ENCODE measurements at regions not wholly inside any gene's neighbourhood (a gene's known extent, or its start where the extent isn't known, plus 50 kb on each side); places are given as distances from the start of the nearest gene placed in this dataset.

DNA sequence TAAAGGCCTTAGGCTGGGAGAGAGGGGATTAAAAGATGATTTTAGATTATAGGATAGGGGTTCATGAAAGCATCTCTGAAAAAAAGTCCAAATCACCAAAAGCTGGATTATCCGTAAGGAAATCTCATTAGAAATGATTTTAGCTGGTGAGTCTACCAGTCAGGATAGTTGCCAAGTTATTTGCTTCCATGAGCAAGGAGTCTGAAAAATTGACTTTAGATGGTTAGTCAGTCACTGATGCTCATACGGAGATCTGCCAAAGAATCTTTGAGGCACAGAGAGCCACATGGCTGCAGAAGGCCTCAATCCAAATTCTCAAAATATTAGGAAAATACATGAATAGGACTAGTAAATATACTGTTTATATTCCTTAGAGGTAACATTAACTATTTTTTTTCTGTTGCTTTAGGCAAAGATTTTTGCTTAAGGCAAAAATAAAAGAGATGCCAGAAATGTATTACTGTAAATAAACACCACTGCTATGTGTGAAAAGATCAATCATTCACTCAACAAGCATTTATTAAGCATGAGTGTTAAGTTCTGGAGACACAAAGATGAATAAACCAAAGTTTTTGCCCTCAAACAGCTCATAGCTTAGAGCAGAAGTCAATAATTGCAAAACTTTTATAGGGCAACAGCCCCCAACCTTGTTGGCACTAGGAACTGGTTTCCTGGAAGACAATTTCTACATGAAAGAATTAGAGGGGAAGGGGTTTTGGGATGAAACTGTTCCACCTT is 105.2 kb downstream of the BBS10 start:
- Histone ChIP-seq H3K9me3 (ENCODE audit: control insufficient read depth, low read length) (peaks cover 6% of the 10 kb centered on the region), H3K4me1 (ENCODE audit: control insufficient read depth, insufficient read depth, low read length, poor library complexity, severe bottlenecking) (no peaks in the 10 kb centered on the region), H3K27ac (ENCODE audit: low read depth, low read length, severe bottlenecking) (no peak overlapping the region), H3K4me3 (ENCODE audit: extremely low read depth, insufficient read depth, low read length, poor library complexity, severe bottlenecking) (no peak overlapping the region), H3K36me3 (ENCODE audit: control insufficient read depth, insufficient read depth, low read length) (no peaks in the 10 kb centered on the region)
- WGBS, 2 experiments (ENCODE audit: insufficient coverage in 2 of 2): 100% methylated on average over 1 to 2 of the region's 2 CpGs

DNA sequence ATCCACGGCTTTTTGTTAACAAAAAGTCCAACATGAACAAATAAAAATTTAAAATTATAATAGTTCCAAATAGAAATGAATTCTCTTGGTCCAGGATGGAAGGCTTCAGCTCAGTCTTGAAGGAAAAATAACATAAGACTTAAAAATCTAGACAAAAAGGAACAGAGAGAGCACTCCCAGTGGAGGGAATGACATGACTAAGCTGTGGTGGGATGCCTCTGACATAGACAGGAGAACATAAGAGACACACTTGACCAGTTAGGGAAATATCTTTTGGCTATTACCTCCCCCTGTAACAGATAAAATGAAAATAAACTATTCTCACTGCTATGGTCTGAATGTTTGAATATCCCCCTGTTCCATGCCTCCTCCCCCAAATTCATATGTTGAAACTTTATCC is 106.8 kb downstream of the BBS10 start:
- peaks cover 6% of the 10 kb centered on the region for H3K9me3 ChIP-seq (ENCODE audit: control insufficient read depth, low read length)
- no peak overlapping the region for H3K27ac ChIP-seq (ENCODE audit: low read depth, low read length, severe bottlenecking)
- no CpG with 5 or more reads among the region's 1 CpG for WGBS, 2 experiments (ENCODE audit: insufficient coverage in 2 of 2)
- H3K4me1 ChIP-seq (ENCODE audit: control insufficient read depth, insufficient read depth, low read length, poor library complexity, severe bottlenecking): peaks cover 10% of the 10 kb centered on the region
- H3K36me3 ChIP-seq (ENCODE audit: control insufficient read depth, insufficient read depth, low read length): no peaks in the 10 kb centered on the region
- H3K4me3 ChIP-seq (ENCODE audit: extremely low read depth, insufficient read depth, low read length, poor library complexity, severe bottlenecking): no peak overlapping the region

DNA sequence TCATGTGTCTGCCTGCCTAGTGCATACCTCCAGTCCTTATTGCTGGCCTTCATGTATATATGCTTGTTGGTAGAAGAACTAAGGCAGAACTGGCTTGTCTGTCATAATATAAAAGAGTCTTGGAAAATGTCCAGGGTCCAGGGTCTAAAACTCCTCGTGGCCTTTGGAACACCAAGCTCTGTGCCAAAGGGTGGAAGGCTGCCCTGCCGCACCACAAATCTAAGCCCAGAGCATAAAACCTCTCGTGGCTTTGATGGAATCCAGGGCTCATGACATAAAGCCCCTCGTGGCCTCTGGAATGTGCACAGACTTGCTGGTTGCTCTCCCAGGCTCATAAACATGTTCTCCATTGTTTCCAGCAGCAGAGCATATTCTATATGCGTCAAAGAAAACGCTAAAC is 107.9 kb downstream of the BBS10 start:
- 77 to 100% methylated on average over 4 to 6 of the region's 6 CpGs for WGBS, 2 experiments (ENCODE audit: insufficient coverage in 2 of 2)
- no peak overlapping the region for H3K4me3 ChIP-seq (ENCODE audit: extremely low read depth, insufficient read depth, low read length, poor library complexity, severe bottlenecking)
- H3K9me3 ChIP-seq (ENCODE audit: control insufficient read depth, low read length): peaks cover 6% of the 10 kb centered on the region
- no peak overlapping the region for H3K27ac ChIP-seq (ENCODE audit: low read depth, low read length, severe bottlenecking)
- no peaks in the 10 kb centered on the region for H3K36me3 ChIP-seq (ENCODE audit: control insufficient read depth, insufficient read depth, low read length)
- peaks cover 14% of the 10 kb centered on the region for H3K4me1 ChIP-seq (ENCODE audit: control insufficient read depth, insufficient read depth, low read length, poor library complexity, severe bottlenecking)

DNA sequence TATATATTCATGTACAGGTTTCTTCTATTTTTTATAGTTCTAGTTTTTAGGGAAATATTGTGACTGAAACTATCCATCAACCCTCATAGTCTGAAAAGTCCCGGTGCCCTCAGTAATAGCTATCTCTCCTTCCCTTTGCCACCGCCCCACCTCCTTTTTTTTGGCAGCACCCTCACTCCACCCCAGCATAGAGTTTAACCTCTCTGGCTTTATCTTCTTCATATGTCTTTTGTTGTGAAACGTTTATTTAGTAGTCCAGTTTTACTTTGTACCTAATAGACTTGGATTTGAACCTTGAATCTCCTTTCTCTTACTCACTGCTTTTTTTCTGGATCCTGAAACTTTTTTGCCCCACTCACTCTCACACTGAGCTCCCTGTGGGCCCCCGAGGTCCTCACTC is 109.5 kb downstream of the BBS10 start:
- H3K27ac ChIP-seq (ENCODE audit: low read depth, low read length, severe bottlenecking): no peak overlapping the region
- 86 to 93% methylated on average over 1 to 2 of the region's 4 CpGs for WGBS, 2 experiments (ENCODE audit: insufficient coverage in 2 of 2)
- H3K9me3 ChIP-seq (ENCODE audit: control insufficient read depth, low read length): peaks cover 6% of the 10 kb centered on the region
- H3K4me1 ChIP-seq (ENCODE audit: control insufficient read depth, insufficient read depth, low read length, poor library complexity, severe bottlenecking): peaks cover 14% of the 10 kb centered on the region
- no peak overlapping the region for H3K4me3 ChIP-seq (ENCODE audit: extremely low read depth, insufficient read depth, low read length, poor library complexity, severe bottlenecking)
- no peaks in the 10 kb centered on the region for H3K36me3 ChIP-seq (ENCODE audit: control insufficient read depth, insufficient read depth, low read length)

DNA sequence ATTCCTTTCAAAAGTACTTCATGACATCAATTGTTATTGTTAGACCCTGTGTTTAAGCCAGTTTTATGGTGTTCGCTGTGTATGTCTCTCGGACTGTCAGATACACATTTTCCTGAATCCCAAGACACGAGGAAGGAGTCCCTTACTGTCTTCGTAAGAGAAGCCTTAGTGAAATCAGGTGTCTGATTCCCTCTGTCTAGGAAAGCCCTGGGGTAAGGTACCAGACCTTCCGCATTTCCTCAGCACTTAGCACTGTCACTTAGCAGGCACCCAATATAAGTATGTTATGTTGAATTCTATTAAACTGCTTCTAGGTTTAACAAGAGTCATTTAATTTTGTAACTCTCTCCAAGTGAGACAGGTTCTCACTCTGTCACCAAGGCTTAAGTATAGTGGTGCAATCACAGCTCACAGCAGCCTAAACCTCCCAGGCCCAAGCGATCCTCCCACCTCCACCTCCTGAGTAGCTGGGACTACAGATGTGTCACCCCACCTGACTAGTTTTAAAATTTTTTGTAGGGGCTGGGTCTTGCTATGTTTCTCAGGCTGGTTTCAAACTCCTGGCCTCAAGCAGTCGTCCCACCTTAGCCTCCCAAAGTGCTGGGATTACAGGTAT is 111.0 kb downstream of the BBS10 start:
- Histone ChIP-seq H3K9me3 (ENCODE audit: control insufficient read depth, low read length) (peaks cover 6% of the 10 kb centered on the region), H3K4me3 (ENCODE audit: extremely low read depth, insufficient read depth, low read length, poor library complexity, severe bottlenecking) (no peak overlapping the region), H3K27ac (ENCODE audit: low read depth, low read length, severe bottlenecking) (no peak overlapping the region), H3K4me1 (ENCODE audit: control insufficient read depth, insufficient read depth, low read length, poor library complexity, severe bottlenecking) (peaks cover 14% of the 10 kb centered on the region), H3K36me3 (ENCODE audit: control insufficient read depth, insufficient read depth, low read length) (no peaks in the 10 kb centered on the region)
- WGBS, 2 experiments (ENCODE audit: insufficient coverage in 2 of 2): 92 to 100% methylated on average over 1 to 5 of the region's 7 CpGs

DNA sequence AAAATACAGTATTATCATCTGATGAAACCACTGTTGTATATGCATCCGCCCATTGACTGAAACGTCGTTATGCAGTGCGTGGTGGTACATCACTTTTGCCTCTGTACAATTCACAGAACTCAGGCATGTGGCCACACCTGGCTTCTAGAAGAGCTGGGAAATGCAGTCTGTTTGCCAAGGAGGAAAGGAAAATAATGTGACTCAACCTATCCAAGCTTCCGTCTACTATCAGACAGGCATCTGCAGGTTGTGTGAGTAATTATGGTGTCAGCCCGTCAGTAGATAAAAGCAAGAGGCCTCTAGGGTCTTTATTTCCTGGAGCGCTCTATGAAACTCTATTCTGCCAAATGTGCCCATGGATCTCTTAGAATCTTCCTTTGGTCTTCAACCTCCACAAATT is 111.6 kb downstream of the BBS10 start:
- H3K4me1 ChIP-seq (ENCODE audit: control insufficient read depth, insufficient read depth, low read length, poor library complexity, severe bottlenecking): peaks cover 14% of the 10 kb centered on the region
- H3K27ac ChIP-seq (ENCODE audit: low read depth, low read length, severe bottlenecking): no peak overlapping the region
- peaks cover 6% of the 10 kb centered on the region for H3K9me3 ChIP-seq (ENCODE audit: control insufficient read depth, low read length)
- no peak overlapping the region for H3K4me3 ChIP-seq (ENCODE audit: extremely low read depth, insufficient read depth, low read length, poor library complexity, severe bottlenecking)
- 80 to 92% methylated on average over 1 to 7 of the region's 7 CpGs for WGBS, 2 experiments (ENCODE audit: insufficient coverage in 2 of 2)
- no peaks in the 10 kb centered on the region for H3K36me3 ChIP-seq (ENCODE audit: control insufficient read depth, insufficient read depth, low read length)

DNA sequence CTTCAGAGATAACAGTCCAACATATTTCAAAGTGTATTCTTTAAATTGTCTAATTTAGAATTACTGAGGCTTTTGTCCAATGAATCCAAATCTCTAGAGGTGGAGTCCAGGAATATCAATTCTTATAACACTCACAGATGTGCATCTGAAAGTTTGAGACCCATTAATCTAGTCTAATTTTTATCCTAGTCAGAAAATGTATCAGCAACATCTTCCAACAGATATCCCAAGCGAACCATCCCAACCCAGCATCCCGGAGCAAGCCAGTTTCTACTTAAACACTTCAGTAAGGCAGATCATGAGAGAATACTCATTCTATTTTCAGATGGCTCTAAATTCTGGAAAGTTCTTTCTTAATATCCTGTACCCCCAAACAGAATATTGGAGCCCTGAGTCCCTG is 113.5 kb downstream of the BBS10 start:
- WGBS, 2 experiments (ENCODE audit: insufficient coverage in 2 of 2): 93 to 100% methylated on average over 1 to 2 of the region's 2 CpGs
- H3K36me3 ChIP-seq (ENCODE audit: control insufficient read depth, insufficient read depth, low read length): no peaks in the 10 kb centered on the region
- H3K27ac ChIP-seq (ENCODE audit: low read depth, low read length, severe bottlenecking): no peak overlapping the region
- H3K4me3 ChIP-seq (ENCODE audit: extremely low read depth, insufficient read depth, low read length, poor library complexity, severe bottlenecking): no peak overlapping the region
- no peaks in the 10 kb centered on the region for H3K9me3 ChIP-seq (ENCODE audit: control insufficient read depth, low read length)
- H3K4me1 ChIP-seq (ENCODE audit: control insufficient read depth, insufficient read depth, low read length, poor library complexity, severe bottlenecking): peaks cover 14% of the 10 kb centered on the region

DNA sequence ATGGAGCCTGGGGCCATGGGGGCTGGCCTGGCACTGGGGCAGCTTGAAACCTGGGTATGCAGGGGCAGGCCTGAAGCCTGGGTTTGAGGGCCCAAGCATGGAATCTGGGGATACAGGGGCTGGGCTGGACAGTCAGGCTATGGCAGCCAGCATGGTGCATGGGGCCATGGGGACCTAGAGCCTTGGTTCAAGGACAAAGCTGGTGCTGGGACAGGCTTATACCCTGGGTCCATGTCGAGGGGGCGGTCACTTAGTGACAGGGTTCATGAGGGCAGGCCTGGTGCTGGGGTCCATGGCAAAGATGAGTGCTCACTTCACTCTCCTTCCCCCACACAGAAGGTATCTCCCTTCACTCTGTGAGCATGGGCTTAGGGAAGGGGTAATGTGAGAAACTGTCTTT is 116.2 kb downstream of the BBS10 start:
- WGBS, 2 experiments (ENCODE audit: insufficient coverage in 2 of 2): 92% methylated on average over 2 of the region's 2 CpGs; no CpG with 5 or more reads in 1 of the 2 experiments
- no peak overlapping the region for H3K4me3 ChIP-seq (ENCODE audit: extremely low read depth, insufficient read depth, low read length, poor library complexity, severe bottlenecking)
- peaks cover 11% of the 10 kb centered on the region for H3K4me1 ChIP-seq (ENCODE audit: control insufficient read depth, insufficient read depth, low read length, poor library complexity, severe bottlenecking)
- H3K27ac ChIP-seq (ENCODE audit: low read depth, low read length, severe bottlenecking): no peak overlapping the region
- H3K9me3 ChIP-seq (ENCODE audit: control insufficient read depth, low read length): no peaks in the 10 kb centered on the region
- H3K36me3 ChIP-seq (ENCODE audit: control insufficient read depth, insufficient read depth, low read length): no peaks in the 10 kb centered on the region

DNA sequence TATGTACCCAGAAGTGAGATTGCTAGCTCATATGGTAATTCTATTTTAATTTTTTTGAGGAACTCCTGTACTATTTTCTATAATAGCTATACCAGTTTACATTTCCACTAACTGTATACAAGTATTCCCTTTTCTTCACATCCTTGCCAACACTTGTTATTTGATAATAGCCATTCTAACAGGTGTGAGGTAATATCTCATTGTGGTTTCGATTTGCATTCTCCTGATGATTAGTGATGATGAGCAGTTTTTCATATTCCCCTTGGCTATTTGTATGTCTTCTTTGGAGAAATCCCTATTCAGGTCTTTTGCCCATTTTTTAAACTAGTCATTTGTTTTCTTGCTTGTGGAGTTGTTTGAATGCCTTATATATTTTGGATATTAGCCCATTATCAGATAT is 121.3 kb downstream of the BBS10 start:
- 100% methylated on average over 1 of the region's 1 CpG; no CpG with 5 or more reads in 1 of the 2 experiments for WGBS, 2 experiments (ENCODE audit: insufficient coverage in 2 of 2)
- H3K27ac ChIP-seq (ENCODE audit: low read depth, low read length, severe bottlenecking): no peak overlapping the region
- H3K4me1 ChIP-seq (ENCODE audit: control insufficient read depth, insufficient read depth, low read length, poor library complexity, severe bottlenecking): peaks cover 3% of the 10 kb centered on the region
- H3K4me3 ChIP-seq (ENCODE audit: extremely low read depth, insufficient read depth, low read length, poor library complexity, severe bottlenecking): no peak overlapping the region
- no peaks in the 10 kb centered on the region for H3K36me3 ChIP-seq (ENCODE audit: control insufficient read depth, insufficient read depth, low read length)
- no peaks in the 10 kb centered on the region for H3K9me3 ChIP-seq (ENCODE audit: control insufficient read depth, low read length)

DNA sequence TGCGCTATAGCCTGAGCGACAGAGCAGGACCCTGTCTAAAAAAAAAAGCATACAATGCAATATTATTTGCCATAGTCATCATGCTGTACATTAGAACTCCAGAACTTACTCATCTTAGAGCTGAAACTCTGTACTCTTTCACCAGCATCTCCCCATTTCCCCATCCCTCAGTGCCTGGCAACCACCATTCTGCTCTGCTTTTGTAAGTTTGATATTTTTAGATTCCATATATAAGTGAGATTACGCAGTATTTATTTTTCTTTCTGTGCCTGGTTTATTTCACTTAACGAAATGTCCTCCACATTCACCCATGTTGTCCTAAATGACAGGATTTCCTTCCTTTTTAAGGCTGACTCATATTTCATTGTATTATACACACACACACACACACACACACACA is 121.8 kb downstream of the BBS10 start:
- Histone ChIP-seq H3K36me3 (ENCODE audit: control insufficient read depth, insufficient read depth, low read length) (no peaks in the 10 kb centered on the region), H3K4me3 (ENCODE audit: extremely low read depth, insufficient read depth, low read length, poor library complexity, severe bottlenecking) (no peak overlapping the region), H3K4me1 (ENCODE audit: control insufficient read depth, insufficient read depth, low read length, poor library complexity, severe bottlenecking) (peaks cover 7% of the 10 kb centered on the region), H3K9me3 (ENCODE audit: control insufficient read depth, low read length) (no peaks in the 10 kb centered on the region), H3K27ac (ENCODE audit: low read depth, low read length, severe bottlenecking) (no peak overlapping the region)
- 96 to 100% methylated on average over 2 to 3 of the region's 4 CpGs for WGBS, 2 experiments (ENCODE audit: insufficient coverage in 2 of 2)

DNA sequence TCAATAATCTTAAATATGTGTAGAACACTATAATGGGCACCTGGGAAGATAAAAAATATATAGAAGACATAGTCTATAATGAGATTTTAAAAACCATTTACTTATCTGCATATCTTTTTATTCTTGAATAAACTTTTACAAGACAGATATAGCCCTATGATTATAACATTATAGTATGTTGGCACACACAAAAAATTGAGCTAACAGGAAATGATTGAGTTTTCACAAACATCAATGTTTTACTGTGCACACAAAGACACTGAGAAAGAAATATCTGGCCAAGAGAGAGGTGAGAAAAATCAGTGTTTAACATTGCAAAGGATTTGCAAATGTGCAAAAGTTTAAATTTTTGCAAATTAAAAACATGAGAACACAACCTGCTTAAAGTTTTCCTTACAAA is 124.3 kb downstream of the BBS10 start:
- Histone ChIP-seq H3K27ac (ENCODE audit: low read depth, low read length, severe bottlenecking) (no peak overlapping the region), H3K4me3 (ENCODE audit: extremely low read depth, insufficient read depth, low read length, poor library complexity, severe bottlenecking) (no peak overlapping the region), H3K4me1 (ENCODE audit: control insufficient read depth, insufficient read depth, low read length, poor library complexity, severe bottlenecking) (peaks cover 24% of the 10 kb centered on the region), H3K36me3 (ENCODE audit: control insufficient read depth, insufficient read depth, low read length) (no peaks in the 10 kb centered on the region), H3K9me3 (ENCODE audit: control insufficient read depth, low read length) (no peaks in the 10 kb centered on the region)
